ENCODE measurements at regions not wholly inside any gene's neighbourhood (a gene's known extent, or its start where the extent isn't known, plus 50 kb on each side); places are given as distances from the start of the nearest gene placed in this dataset.
A peak's percentile ranks its signal among the peaks of the same experiment; 100 is the strongest.

- DNase-seq (ENCODE audit: low read depth), result no peak
- no peak for TF ChIP-seq CTCF (conservative IDR thresholded peaks at IDR 0.05; ENCODE audit: low read depth, low read length)
- no peak overlapping the region for H3K4me3 ChIP-seq (ENCODE audit: low read length)
These were observed 122.7 kb upstream of the DIPK2B start for GRCh38 chrX:45323387-45323786.

GRCh38 chrX:45322820-45323219 lies 122.1 kb upstream of the DIPK2B start:
- no peak for TF ChIP-seq CTCF (conservative IDR thresholded peaks at IDR 0.05; ENCODE audit: low read depth, low read length)
- no peak for DNase-seq (ENCODE audit: low read depth)
- H3K4me3 ChIP-seq (ENCODE audit: low read length), result no peak overlapping the region

GRCh38 chrX:45322382-45322781 lies 121.7 kb upstream of the DIPK2B start:
- TF ChIP-seq CTCF (conservative IDR thresholded peaks at IDR 0.05; ENCODE audit: low read depth, low read length), result peak; percentile 64
- peak; percentile 48 for DNase-seq (ENCODE audit: low read depth)

GRCh38 chrX:45320191-45320590 lies 119.5 kb upstream of the DIPK2B start:
- H3K4me3 ChIP-seq (ENCODE audit: low read length), result no peak overlapping the region
- no peak for TF ChIP-seq CTCF (conservative IDR thresholded peaks at IDR 0.05; ENCODE audit: low read depth, low read length)
- DNase-seq (ENCODE audit: low read depth), result no peak

More at GRCh38 chrX:45322382-45322781, 121.7 kb upstream of the DIPK2B start:
- no peak overlapping the region for H3K4me3 ChIP-seq (ENCODE audit: low read length)

- no peak for TF ChIP-seq CTCF (conservative IDR thresholded peaks at IDR 0.05; ENCODE audit: low read depth, low read length)
- DNase-seq (ENCODE audit: low read depth), result no peak
- no peak overlapping the region for H3K4me3 ChIP-seq (ENCODE audit: low read length)
These were observed 109.1 kb upstream of the DIPK2B start for GRCh38 chrX:45309801-45310200.

GRCh38 chrX:45309096-45309495 lies 108.4 kb upstream of the DIPK2B start:
- no peak for TF ChIP-seq CTCF (conservative IDR thresholded peaks at IDR 0.05; ENCODE audit: low read depth, low read length)
- no peak overlapping the region for H3K4me3 ChIP-seq (ENCODE audit: low read length)
- DNase-seq (ENCODE audit: low read depth), result no peak

GRCh38 chrX:45306794-45307193 lies 106.1 kb upstream of the DIPK2B start:
- no peak for TF ChIP-seq CTCF (conservative IDR thresholded peaks at IDR 0.05; ENCODE audit: low read depth, low read length)
- DNase-seq (ENCODE audit: low read depth), result no peak
- no peak overlapping the region for H3K4me3 ChIP-seq (ENCODE audit: low read length)
